22Rv1 (cell line): ENCODE measurements at regions not wholly inside any gene's neighbourhood (a gene's known extent, or its start where the extent isn't known, plus 50 kb on each side); places are given as distances from the start of the nearest gene placed in this dataset.

Experiments used
- ZFX ChIP-seq: fragments of 450-650 bp; IDR thresholded peaks from 2 replicates; pipeline ENCODE4 v1.6.1; 2017; ENCODE audit warnings: antibody characterized with exemption, borderline replicate concordance
- TF ChIP-seq, protein P1 (sequence below): fragments of 450-650 bp; IDR thresholded peaks from 2 replicates; pipeline ENCODE4 v1.5.1; 2017; ENCODE audit warnings: mild to moderate bottlenecking

DNA sequence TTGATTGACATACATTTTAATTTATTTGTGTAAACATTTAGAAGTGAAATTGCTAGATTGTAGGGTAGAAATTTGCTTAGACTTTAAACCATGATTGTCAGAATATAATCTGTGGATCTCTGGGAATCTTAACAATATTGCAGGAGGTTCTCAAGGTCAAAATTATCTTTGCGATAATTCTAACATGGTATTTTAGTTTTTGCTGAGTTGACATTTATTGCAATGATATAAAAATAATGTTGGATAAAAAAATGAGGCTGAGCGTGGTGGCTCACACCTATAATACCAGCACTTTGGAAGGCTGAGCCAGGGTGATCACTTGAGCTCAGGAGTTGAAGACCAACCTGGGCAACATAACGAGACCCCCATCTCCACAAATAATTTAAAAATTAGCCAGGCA is 70.3 kb upstream of the SGCD start:
- TF ChIP-seq, protein P1, sequence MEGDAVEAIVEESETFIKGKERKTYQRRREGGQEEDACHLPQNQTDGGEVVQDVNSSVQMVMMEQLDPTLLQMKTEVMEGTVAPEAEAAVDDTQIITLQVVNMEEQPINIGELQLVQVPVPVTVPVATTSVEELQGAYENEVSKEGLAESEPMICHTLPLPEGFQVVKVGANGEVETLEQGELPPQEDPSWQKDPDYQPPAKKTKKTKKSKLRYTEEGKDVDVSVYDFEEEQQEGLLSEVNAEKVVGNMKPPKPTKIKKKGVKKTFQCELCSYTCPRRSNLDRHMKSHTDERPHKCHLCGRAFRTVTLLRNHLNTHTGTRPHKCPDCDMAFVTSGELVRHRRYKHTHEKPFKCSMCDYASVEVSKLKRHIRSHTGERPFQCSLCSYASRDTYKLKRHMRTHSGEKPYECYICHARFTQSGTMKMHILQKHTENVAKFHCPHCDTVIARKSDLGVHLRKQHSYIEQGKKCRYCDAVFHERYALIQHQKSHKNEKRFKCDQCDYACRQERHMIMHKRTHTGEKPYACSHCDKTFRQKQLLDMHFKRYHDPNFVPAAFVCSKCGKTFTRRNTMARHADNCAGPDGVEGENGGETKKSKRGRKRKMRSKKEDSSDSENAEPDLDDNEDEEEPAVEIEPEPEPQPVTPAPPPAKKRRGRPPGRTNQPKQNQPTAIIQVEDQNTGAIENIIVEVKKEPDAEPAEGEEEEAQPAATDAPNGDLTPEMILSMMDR = no peak
- TF ChIP-seq ZFX = no peak
